ENCODE measurements at regions not wholly inside any gene's neighbourhood (a gene's known extent, or its start where the extent isn't known, plus 50 kb on each side); places are given as distances from the start of the nearest gene placed in this dataset.

GRCh38 chr3:81390796-81391195, 370.6 kb downstream of the GBE1 start:
- TF ChIP-seq CTCF (IDR thresholded peaks at IDR 0.05): no peak
- no peak for TF ChIP-seq POLR2A (IDR thresholded peaks at IDR 0.05)
